NCI-H748 treated with DMSO at 0.1 percent for 48 hours (cell line): ENCODE measurements at regions not wholly inside any gene's neighbourhood (a gene's known extent, or its start where the extent isn't known, plus 50 kb on each side); places are given as distances from the start of the nearest gene placed in this dataset.
"Not testable (repeated sequence)": the region's sequence is repeated elsewhere in the genome, so short reads cannot be mapped to it uniquely, and the experiment has no call there.

Experiments
- DNase-seq: peaks from one replicate; lab custom pipeline; 2025; lab: John Stamatoyannopoulos, UW

DNA sequence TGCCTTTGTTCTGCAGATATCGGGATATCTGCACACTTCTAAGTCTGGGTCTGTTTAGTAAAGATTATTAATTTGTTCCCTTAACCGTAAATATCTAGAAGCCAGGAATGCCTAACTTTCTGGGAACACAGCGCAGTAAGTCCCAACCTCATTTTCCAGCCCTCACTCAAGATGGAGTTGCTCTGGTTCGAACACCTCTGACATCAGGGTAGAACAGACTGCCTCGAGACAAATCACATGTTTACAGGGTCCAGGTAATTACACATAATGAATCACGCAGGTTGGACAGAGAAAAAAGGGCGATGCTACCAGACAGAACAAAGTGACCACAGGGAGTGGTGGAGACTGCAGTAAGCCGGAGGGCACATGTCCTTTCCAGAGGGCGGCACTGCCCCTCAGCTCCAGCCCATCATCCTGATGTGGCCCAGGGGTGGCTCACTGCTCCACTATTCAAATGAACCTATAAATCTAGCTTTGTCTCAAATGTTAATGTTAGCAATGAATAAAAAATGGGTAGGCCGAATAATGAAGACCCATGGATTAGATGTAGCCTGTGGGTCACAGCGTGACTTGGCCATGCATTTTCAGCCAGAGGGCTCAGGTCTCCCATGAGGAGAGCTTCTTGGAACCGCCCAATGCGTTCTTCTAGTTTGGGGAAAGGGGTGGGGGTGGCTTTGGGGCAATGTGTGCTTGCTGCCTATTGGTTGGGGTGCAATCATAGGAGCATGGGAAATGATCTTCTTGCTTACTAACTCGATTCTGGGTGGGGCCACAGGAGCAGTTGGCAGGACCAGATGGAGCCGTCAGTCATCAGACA, 159.0 kb upstream of the SFSWAP start:
- no peak for DNase-seq

DNA sequence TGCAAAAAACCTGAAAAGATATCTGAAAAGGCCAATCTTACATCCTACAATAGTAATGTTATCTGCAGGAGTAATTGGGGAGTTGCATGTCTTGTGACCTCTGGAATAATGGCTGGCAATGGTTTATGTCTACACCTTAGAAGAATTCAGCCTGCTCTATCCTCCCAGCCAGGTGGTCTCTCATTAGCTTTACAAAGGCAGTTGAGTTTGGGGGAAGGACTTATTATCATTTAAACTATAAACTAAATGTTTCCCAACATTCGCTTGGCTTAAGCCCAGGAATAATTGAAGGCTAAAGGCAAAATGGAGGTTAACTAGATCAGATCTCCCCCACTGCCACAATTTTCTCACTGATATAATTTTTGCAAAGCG, 158.4 kb upstream of the SFSWAP start:
- no peak for DNase-seq

DNA sequence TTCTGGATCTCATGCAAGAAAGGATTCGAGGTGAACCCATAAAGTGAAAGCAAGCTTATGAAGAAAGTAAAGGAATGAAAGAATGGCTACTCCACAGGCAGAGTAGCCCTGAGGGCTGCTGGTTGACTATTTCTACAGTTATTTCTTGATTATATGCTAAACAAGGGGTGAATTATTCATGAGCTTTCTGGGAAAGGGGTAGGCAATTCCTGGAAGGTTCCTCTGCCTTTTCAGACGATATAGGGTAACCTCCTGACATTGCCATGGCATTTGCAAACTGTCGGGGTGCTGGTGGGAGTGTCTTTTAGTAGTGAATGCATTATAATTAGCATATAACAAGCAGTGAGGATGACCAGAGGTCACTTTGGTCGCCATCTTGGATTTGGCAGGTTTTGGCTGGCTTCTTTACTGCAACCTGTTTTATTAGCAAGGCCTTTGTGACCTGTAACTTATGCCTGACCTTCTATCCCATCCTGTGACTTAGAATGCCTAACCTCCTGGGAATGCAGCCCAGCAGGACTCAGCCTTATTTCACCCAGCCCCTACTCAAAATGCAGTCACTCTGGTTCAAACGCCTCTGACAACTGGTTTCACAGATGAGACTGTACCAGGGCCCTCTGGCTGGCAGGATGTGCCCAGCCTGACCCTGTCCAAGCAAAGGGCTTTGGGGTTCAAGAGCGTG, 157.7 kb upstream of the SFSWAP start:
- no peak for DNase-seq

DNA sequence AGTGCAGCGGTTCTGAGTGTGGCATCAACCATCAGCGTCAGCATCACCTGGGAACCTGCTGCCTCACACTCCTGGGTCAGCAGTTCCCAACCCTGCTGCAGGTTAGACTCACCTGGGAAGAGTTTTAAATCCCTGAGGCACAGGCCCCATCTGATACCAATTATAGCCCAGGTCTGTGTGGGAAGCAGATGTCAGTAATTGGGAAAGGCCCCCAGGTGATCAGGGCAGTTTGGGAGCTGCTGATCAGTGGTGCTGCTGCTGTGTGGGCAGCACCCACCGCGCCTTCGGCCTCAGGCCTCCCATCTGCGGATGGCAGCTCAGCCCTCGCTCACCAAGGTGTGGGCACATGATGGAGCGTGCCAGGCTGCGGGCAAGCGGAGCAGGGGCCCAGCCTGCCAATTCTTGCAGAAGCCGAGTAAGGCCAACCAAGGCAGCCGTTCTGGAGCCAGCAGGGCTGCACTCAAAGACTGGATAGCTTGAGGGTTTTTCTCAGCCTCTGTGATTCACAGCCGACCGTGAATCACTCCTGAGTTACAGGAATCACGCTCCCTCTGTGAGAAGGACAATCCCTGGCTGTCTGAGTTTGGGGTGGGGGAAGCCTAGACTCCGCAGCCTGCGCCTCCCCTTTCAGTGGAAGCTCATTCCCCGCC, 155.6 kb upstream of the SFSWAP start:
- DNase-seq = no peak

DNA sequence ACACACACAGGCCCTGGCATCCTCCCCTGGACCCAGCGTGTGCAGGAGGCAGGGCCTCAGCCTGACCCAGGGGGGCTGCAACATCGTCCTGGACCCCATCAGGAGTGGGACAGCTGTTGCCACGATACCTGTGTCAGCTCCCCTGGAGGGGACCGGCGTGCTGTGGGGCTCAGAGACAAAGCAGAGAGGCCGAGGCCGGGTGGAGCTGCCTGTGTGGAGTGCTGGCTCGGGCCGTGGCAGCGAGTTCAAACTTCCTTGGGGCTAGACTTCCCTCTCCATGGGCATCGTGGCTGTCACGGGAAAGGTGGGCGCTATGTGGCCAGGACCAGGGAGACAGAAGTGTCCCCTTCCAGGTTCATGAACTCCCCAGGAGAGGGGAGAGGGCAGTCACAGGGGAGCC, 155.0 kb upstream of the SFSWAP start:
- DNase-seq = no peak

DNA sequence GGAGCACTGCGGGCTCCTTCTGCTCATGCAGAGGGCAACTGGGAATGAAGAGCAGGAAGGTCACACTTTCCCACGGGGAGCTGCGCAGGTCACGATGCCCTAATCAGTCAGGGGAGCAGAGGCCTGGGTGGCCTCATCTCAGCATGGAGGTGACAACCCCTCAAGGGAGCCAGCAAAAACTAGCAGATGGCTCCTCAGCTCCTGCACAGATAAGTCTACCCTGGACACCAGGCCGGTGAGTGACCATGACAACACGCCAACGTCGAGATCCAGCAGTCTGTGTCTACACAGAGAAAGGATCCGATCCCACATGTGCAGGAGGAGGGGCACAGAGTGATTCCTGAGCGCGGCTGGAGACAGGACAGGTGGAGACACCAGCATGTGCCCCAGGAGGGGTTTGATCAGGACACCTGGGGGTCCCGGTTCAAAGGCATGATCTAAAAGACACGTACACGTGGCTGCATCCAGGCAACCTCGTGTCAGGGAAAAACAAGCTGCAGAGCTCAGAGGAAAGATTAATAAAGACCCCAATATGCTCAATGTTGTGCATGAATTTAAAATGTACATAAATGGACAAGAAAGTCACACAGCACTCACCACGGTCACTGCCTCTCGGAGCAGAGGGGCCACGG, 153.7 kb upstream of the SFSWAP start:
- DNase-seq = no peak

DNA sequence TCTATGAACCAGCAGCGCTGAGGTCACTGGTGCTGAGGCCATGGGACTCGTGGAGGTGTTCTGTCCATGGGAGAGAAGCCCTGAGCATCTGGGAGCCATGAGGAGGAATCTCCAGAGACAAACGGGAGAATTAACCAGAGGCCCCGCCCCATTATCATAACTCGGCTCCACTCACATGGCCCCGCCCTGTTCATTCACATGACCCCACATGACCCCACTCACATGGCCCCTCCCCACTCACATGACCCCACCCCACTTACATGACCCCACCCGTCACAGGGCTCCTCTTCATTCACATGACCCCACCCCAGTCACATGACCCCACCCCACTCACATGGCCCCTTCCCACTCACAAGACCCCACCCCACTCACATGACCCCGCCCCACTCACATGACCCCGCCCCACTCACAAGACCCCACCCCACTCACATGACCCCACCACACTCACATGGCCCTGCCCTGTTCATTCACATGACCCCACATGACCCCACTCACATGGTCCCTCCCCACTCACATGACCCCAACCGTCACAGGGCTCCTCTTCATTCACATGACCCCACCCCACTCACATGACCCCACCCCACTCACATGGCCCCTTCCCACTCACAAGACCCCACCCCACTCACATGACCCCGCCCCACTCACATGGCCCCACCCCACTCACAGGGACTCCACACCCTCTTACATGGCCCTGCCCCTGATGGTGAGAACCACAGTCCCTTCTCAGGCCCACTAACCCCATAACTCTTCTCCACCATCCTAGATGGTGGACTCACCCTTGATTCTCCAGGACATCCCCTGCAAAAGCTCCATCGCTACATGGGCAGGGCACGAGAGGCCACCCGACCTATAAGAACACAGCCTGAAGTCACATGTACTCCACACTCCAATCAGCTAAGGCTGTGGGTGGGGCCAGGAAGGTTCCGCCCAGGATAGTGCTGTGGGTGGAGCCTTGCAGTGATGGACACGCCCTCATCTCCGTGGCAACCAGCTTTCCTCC, 151.1 kb upstream of the SFSWAP start:
- no peak for DNase-seq

DNA sequence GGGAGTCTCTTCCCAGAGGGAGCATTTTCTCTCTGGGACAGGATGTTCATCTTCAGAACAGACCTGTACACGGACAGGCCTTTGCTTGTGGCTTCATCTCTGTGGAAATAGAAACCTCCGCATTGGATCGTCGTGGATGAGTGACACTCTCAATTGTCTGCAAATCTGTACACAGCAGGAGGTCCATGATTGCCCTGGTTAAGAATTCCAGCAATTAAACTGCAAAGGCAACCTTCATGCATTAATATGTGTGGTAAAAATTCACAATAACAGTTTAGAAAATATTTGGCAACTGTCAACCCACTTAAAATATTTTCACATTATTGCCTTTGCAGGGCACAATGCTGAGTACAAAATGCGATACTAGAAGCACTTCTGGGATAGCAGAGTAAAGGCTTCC, 149.8 kb upstream of the SFSWAP start:
- DNase-seq = no peak

DNA sequence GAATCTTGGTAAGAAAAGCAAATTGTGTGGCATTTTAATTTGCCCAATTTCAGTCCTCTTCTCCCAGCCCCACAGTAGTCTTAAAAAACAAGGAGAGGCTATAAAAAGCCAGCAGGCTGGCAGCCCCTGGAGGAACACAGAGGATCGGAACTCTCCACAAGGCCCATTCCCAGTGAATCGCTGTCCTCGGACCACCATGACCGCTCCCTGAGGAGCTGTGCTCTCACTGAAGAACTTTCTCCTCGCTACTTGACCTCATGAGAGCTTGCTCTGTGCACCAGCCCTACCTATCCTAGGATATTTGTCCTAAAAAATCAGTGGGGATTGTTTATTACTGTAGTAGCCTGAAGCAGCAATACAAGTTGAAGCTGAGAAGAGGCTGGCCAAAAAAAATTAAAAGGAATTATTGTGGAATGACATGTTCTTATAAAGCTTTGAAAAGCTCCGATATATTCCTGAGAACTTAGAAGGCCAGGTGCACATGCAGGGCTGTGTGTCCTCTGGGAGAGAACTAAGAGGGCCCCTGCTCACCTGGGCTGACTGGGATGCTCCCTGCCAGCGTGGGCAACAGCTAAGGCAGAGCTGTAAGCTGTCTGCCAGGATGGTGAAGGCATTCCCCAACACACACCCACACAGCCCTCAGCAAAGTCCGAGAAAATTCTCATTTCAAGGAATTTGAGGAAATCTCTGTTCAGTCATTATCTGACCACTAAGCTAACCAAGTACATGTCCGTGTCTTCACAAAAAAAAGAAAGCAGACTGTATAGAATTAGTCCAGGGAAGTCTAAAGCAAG, 148.8 kb upstream of the SFSWAP start:
- DNase-seq = no peak

DNA sequence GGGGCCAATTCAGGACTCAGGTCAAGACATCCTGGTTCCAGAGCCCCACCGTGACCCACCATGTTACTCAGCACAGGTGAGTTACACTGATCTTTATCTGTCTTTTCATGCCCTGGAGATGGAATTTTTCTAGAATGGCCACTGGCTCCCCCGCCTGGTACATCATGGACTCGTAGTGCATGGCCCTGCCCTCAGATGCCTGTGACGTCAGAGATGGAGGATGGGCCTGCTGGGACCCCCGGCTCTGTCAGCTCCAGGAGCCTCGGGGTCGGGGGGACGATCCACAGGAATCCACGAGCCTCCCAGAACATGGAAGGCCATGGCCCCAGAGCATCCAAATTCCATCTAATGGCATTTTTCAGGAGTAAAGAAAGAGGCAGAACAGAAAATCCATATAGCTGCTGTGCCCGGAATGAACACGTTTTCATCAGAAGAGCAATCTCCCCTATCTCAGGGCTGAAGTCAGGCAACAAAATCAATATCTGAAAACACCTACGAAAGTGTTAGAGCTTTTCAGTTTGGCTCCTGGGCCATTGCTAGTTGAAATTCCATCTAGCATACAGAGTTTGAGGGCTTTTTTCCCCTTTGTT, 146.7 kb upstream of the SFSWAP start:
- DNase-seq = not testable (repeated sequence)

DNA sequence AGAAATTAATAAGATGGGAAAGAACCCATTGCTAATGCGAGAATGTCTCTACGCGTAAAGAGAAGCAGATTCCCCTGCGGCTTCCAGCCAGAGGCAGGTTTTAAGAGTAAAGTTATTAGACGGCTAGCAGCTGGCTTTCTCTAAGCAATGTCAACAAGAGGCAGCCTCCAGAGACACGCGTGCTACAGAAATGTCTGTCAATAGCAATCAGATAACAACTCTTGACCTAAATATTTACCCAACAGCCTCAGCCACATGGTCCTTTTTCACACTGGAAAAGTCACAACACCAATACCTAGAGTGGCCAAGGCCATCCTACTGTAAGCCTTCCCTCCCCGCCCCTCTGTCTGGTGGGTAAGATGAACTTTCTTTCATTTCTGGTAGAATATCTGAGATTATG, 146.0 kb upstream of the SFSWAP start:
- DNase-seq = peak; percentile 16

DNA sequence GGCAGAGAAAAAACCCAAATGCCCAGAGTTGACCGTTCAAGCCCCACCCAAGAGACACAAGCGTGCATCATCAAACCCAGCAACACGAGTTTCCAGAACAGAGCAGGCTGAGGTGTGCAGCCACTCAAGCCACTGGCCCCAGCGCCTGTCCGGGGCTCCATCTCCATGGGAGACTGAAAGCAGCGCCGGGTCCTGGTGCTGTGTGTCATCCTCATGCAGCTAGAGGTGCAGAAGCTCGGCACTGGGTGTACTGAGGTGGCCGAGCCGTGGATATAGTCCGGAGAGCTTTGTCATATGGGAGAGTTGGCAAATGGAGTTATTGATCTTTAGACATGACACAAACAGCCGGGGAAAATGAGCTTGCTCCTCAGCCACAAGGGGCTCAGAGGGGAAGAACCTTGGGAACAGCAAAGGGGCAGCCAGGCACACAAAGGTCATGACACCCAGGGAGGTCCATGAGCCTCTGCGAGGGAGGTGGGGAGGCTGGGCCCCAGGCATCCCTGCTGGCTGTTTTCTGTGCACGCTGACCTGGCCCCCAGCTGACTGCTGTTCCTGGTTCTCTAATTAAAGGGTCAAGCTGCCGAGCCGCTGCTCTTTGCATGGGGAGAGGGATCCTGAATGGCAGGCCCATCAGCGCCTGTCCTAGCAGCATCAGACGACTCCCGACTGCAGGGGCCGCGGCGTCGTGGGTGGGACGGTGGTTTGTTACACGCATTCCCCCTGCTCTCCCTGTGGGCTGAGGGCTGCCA, 145.4 kb upstream of the SFSWAP start:
- DNase-seq = no peak

DNA sequence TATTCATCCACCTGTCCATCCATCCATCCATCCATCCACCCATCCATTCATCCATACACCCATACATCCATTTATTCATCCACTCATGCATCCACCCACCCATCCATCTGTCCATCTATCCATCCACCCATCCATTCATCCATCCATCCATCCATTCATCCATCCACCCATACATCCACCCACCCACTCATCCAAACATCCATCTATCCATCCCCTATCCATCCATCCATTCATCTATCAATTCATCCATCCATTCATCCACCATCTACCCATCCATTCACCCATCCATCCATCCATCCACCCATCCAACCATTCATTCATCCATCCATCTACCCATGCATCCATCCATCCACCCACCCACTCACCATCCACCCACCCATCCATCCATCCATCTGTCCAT, 142.6 kb upstream of the SFSWAP start:
- no peak for DNase-seq

DNA sequence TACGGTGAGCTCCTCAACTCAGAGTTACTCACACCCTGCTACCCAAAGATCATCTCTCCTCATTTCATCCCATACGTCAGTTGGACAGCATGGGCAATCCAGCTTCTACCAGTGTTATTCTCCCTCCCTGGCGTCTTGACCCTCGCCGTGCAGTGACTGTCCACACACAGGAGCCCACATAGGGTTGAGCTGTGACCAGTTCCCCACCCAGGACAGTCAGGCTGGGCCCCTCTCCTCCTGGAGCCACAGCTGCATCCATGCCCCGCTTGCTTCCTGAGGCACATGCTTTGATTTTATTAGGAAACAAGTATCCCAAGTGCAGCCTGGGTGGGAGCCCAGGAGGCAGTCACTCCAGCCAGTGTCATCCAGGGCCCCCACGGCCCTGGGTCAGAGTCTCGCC, 140.3 kb upstream of the SFSWAP start:
- DNase-seq = no peak

DNA sequence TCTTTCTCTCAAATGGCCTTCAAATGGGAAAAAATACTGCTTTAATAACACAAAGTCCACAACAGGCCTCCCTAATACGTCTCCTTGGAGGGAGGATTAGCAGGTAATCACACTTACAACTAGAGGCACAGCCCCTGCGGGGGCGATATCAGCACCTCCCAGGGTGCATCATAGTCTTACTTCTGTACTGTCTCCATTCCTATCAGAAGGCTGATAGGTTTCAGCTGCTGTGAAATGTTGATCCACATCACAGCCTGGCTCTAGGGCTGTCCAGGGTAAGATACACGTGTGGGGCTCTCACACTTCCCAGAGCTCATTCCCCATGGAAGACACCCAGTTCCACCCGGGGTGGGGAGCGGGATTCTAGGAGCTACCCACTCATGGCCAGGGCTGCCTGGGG, 139.1 kb upstream of the SFSWAP start:
- DNase-seq = no peak

DNA sequence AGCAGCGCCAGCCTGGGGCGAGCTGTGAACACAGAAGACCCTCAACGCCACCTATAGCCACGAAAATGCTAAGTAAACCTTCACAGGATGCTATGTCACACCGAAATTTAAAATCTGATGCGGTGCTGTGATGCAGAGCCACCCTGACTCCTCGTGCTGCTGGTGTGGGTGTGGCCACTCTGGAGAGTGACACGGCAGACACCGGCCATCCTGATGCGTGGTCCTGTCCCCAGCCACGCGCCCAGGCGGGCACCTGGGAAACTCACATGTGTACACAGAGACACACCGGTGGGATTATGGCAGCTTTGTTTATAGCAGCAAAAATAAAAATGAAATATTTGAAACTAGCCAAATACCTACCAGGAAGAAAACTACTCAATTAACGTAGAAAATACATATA, 138.3 kb upstream of the SFSWAP start:
- no peak for DNase-seq

DNA sequence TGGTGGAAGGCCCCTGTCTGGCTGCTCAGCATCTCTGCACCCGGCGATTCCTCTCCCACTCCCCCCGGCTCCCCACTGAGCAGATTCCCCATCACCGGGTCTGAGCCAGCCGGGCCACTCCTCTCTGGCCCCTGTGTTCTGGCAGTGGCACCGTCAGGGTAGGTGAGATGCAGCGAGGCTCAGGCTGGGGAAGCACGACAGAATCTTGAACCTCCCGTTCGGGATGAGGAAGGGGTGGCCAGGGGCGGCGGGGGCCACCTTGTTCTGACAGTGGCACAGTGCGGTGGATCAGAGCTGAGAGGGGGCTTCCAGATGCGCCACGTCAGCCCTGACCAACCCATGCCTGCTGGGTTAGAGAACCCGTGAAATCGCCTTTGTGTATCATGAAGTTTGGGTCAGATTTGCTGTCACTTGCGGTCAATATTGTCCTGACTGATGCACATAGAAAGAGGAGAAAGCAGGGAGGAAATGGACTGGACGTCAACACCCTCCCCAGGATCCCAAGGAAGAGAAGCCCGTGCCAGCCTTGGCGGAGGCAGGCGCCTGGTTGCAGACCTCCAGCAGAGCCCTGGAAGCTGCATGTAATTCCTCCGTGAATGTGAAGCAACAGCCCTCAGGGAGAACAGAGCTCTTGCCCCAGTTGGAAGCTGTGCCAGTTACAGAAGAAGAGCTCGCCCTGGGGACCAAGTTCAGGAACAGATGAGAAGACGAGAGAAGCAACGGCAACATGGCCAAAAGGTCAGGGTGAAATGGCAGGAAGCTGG, 137.1 kb upstream of the SFSWAP start:
- no peak for DNase-seq

DNA sequence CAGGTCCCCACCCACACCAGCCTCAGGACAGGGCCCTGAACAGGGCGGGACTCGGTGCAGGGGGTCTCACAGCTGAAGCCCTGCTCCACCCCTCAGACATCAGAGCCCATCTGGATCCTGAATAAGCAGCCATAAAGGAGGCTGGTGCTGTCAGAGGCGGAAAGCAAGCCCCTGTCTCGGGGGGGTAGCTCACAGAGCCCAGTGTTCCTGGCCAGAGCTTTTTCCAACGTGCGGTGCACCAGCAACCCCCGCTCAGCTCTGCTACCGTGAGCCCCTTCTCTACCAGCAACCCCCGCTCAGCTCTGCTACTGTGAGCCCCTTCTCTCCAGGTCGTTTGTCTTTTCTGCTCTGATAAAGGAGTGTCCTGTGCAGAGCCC, 136.5 kb upstream of the SFSWAP start:
- DNase-seq = no peak

DNA sequence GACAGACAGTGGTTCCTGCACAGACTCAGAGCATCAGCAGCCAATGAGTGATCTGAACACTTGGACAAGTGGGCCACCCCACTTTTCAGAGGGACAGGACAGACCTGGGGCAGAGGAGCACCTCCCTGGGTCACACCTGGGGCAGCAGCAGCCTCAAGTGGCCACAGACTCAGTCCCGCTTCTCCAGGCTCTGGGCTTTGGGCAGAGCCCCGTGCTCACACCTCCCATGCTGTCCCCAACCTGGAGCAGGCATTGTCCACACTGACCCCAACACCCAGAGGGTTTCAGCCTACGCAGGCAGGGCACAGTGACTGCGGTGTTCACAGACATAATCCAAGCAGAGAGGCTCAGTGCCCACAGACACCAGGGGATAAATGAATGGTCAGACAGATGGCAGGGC, 135.5 kb upstream of the SFSWAP start:
- DNase-seq = no peak
